H1 (cell line): ENCODE measurements at regions not wholly inside any gene's neighbourhood (a gene's known extent, or its start where the extent isn't known, plus 50 kb on each side); places are given as distances from the start of the nearest gene placed in this dataset.

ENCODE experiments used
- CTCF ChIA-PET: fragments of 300-600 bp; sonication (Branson Sonifier 250); formaldehyde crosslinking; loops from one replicate; lab custom pipeline; 2021; ENCODE audit not compliant: partially characterized antibody; lab: Charles Lee
- POLR2A ChIA-PET: fragments of 300-600 bp; sonication (Branson Sonifier 250); formaldehyde crosslinking; loops from one replicate; lab custom pipeline; 2021; ENCODE audit warnings: inconsistent platforms; ENCODE audit not compliant: partially characterized antibody; lab: Charles Lee
- DNase-seq, 2 experiments: peaks; one replicate each; pipeline versions ENCODE4 v3.0.0 to v3.0.0-alpha.2; 2010 to 2022; ENCODE audit warnings: low spot score in 2 of 2, low read depth in 1 of 2, mixed read lengths in 1 of 2
- FAIRE-seq: peaks from 2 replicates; lab custom pipeline; 2011; peaks lifted over from hg19 to GRCh38; lab: Jason Lieb, UNC
- H2AFZ ChIP-seq: 2 replicates; pipeline ENCODE4 v1.8.1; 2012; ENCODE audit warnings: low read length, inconsistent platforms
- H2AK5ac ChIP-seq: 2 replicates; pipeline ENCODE4 v1.6.1; 2013; ENCODE audit warnings: low read depth, low read length
- H2BK120ac ChIP-seq: replicated peaks from 2 replicates; pipeline ENCODE3; 2013; ENCODE audit warnings: low read depth, low read length, inconsistent platforms
- H2BK12ac ChIP-seq: 2 replicates; pipeline ENCODE4 v1.6.1; 2013; ENCODE audit warnings: low read depth, low read length
- H2BK15ac ChIP-seq: 2 replicates; pipeline ENCODE4 v1.6.1; 2013; ENCODE audit warnings: low read length
- H2BK20ac ChIP-seq: 2 replicates; pipeline ENCODE4 v1.6.1; 2013; ENCODE audit warnings: low read length
- H2BK5ac ChIP-seq: 2 replicates; pipeline ENCODE4 v1.6.1; 2013; ENCODE audit warnings: low read depth, low read length
- H3K14ac ChIP-seq: 2 replicates; pipeline ENCODE4 v1.6.1; 2013; ENCODE audit warnings: inconsistent platforms; ENCODE audit not compliant: insufficient read length
- H3K18ac ChIP-seq: 2 replicates; pipeline ENCODE4 v1.6.1; 2013; ENCODE audit warnings: low read length; ENCODE audit errors: extremely low read depth
- H3K23ac ChIP-seq: 2 replicates; pipeline ENCODE4 v1.6.1; 2013; ENCODE audit warnings: inconsistent platforms; ENCODE audit not compliant: insufficient read length
- H3K23me2 ChIP-seq: 2 replicates; pipeline ENCODE4 v1.6.1; 2013; ENCODE audit warnings: low read depth, low read length
- H3K27ac ChIP-seq: 2 replicates; pipeline ENCODE4 v1.6.1; 2011; ENCODE audit warnings: low read depth, low read length, inconsistent platforms
- H3K27me3 ChIP-seq, 4 experiments: replicated peaks in 1 of 4; 1 replicate in 1 of 4; 2 replicates in 3 of 4; pipeline versions ENCODE4 v1.6.1 to v1.8.1; 2011 to 2013; ENCODE audit warnings: low read length in 3 of 4, mild to moderate bottlenecking in 3 of 4, inconsistent platforms in 2 of 4, mixed read lengths in 2 of 4, moderate library complexity in 1 of 4; ENCODE audit not compliant: control insufficient read depth in 3 of 4, insufficient read depth in 3 of 4; ENCODE audit errors: extremely low read depth in 1 of 4
- H3K36me3 ChIP-seq, 4 experiments: 2 replicates each; pipeline versions ENCODE4 v1.6.1 to v1.8.1; 2011 to 2013; ENCODE audit warnings: mild to moderate bottlenecking in 4 of 4, low read length in 3 of 4, moderate library complexity in 2 of 4, control low read depth in 1 of 4, inconsistent platforms in 1 of 4; ENCODE audit not compliant: insufficient read depth in 4 of 4, control insufficient read depth in 2 of 4
- H3K4ac ChIP-seq: replicated peaks from 2 replicates; pipeline ENCODE3; 2013; ENCODE audit warnings: low read length, low read depth, mixed read lengths, inconsistent platforms; ENCODE audit not compliant: insufficient read length
- H3K4me1 ChIP-seq, 4 experiments: replicated peaks in 1 of 4; 1 replicate in 1 of 4; 2 replicates in 3 of 4; pipeline versions ENCODE4 v1.6.1 to v1.8.1; 2011 to 2013; ENCODE audit warnings: low read length in 3 of 4, inconsistent platforms in 2 of 4, mixed read lengths in 1 of 4; ENCODE audit not compliant: insufficient read depth in 4 of 4, control insufficient read depth in 3 of 4
- H3K4me2 ChIP-seq, 2 experiments: 2 replicates each; pipeline versions ENCODE4 v1.6.1 to v1.8.1; 2011 to 2013; ENCODE audit warnings: low read depth in 2 of 2, low read length in 2 of 2, control low read depth in 1 of 2, inconsistent platforms in 1 of 2, mild to moderate bottlenecking in 1 of 2; ENCODE audit not compliant: insufficient read depth in 1 of 2
- H3K4me3 ChIP-seq, 4 experiments: fragments of 200-600, 300-600 bp in 1 of 4; sonication (generic), shearing (Covaris generic), sonication (Bioruptor Twin) in 1 of 4; 2 replicates each; pipeline versions ENCODE4 v1.5.1 to v1.8.1; 2011 to 2016; ENCODE audit warnings: low read length in 4 of 4, low read depth in 3 of 4, control low read depth in 2 of 4, inconsistent platforms in 2 of 4, mild to moderate bottlenecking in 2 of 4, mixed read lengths in 1 of 4, moderate library complexity in 1 of 4; ENCODE audit not compliant: insufficient read depth in 2 of 4; ENCODE audit errors: extremely low read depth in 1 of 4
- H3K56ac ChIP-seq: replicated peaks from 2 replicates; pipeline ENCODE3; 2013; ENCODE audit warnings: low read depth, mild to moderate bottlenecking, mixed read lengths, low read length, inconsistent platforms; ENCODE audit not compliant: insufficient read length
- H3K79me1 ChIP-seq: 2 replicates; pipeline ENCODE4 v1.6.1; 2013; ENCODE audit warnings: low read depth, low read length, control low read depth
- H3K79me2 ChIP-seq, 2 experiments: 2 replicates each; pipeline versions ENCODE4 v1.6.1 to v1.8.1; 2012 to 2013; ENCODE audit warnings: low read length in 2 of 2, mild to moderate bottlenecking in 2 of 2, inconsistent platforms in 1 of 2; ENCODE audit not compliant: insufficient read depth in 2 of 2, control insufficient read depth in 1 of 2
- H3K9ac ChIP-seq, 4 experiments: replicated peaks in 1 of 4; 1 replicate in 1 of 4; 2 replicates in 3 of 4; pipeline versions ENCODE4 v1.6.1 to v1.8.1; 2011 to 2013; ENCODE audit warnings: low read depth in 3 of 4, low read length in 3 of 4, control low read depth in 2 of 4, mild to moderate bottlenecking in 2 of 4, moderate library complexity in 2 of 4, inconsistent platforms in 1 of 4; ENCODE audit errors: extremely low read depth in 1 of 4
- H3K9me3 ChIP-seq, 2 experiments: 2 replicates each; pipeline versions ENCODE4 v1.6.1 to v1.8.1; 2012 to 2013; ENCODE audit warnings: mild to moderate bottlenecking in 2 of 2, moderate library complexity in 2 of 2, control low read depth in 1 of 2, inconsistent platforms in 1 of 2, low read depth in 1 of 2, low read length in 1 of 2, mixed read lengths in 1 of 2; ENCODE audit not compliant: insufficient read depth in 2 of 2
- H4K20me1 ChIP-seq, 2 experiments: replicated peaks in 1 of 2; 2 replicates each; pipeline versions ENCODE3 to v1.8.1; 2011 to 2013; ENCODE audit warnings: inconsistent platforms in 2 of 2, low read length in 2 of 2, mild to moderate bottlenecking in 1 of 2; ENCODE audit not compliant: insufficient read depth in 2 of 2, control insufficient read depth in 1 of 2
- H4K5ac ChIP-seq: 2 replicates; pipeline ENCODE4 v1.6.1; 2013; ENCODE audit warnings: low read length, low read depth, mixed read lengths, inconsistent platforms; ENCODE audit not compliant: insufficient read length
- H4K8ac ChIP-seq: 2 replicates; pipeline ENCODE4 v1.8.0; 2013; ENCODE audit warnings: mild to moderate bottlenecking, moderate library complexity, low read length, inconsistent platforms; ENCODE audit not compliant: insufficient read depth; ENCODE audit errors: extremely low read depth
- H4K91ac ChIP-seq: replicated peaks from 2 replicates; pipeline ENCODE3; 2013; ENCODE audit warnings: low read length, mixed read lengths, inconsistent platforms; ENCODE audit not compliant: insufficient read length
- BCL11A ChIP-seq, 2 experiments: IDR thresholded peaks; one replicate each; pipeline ENCODE4 v1.6.1; 2011; ENCODE audit warnings: low read depth in 2 of 2, low read length in 2 of 2, mild to moderate bottlenecking in 2 of 2
- BRCA1 ChIP-seq: IDR thresholded peaks from 2 replicates; pipeline ENCODE4 v1.6.1; 2012; ENCODE audit warnings: low read depth, low read length, improper control_type of control experiment
- CBX5 ChIP-seq: fragments of 300-800, 300-1000 bp; sonication (generic); IDR thresholded peaks from 2 replicates; pipeline ENCODE4 v1.7.1; 2016; ENCODE audit warnings: antibody characterized with exemption, low read length, low read depth
- CBX8 ChIP-seq: fragments of 300-800, 300-1000 bp; sonication (generic); IDR thresholded peaks from 2 replicates; pipeline ENCODE4 v1.7.1; 2016; ENCODE audit warnings: low read depth, low read length, borderline replicate concordance
- CHD2 ChIP-seq: IDR thresholded peaks from 2 replicates; pipeline ENCODE4 v1.6.1; 2012; ENCODE audit warnings: low read length, improper control_type of control experiment
- CTBP2 ChIP-seq: IDR thresholded peaks from 2 replicates; pipeline ENCODE4 v1.7.0; 2011; ENCODE audit warnings: borderline replicate concordance, mild to moderate bottlenecking, moderate library complexity, mixed read lengths, low read length; ENCODE audit not compliant: insufficient read depth, insufficient read length
- EGR1 ChIP-seq: IDR thresholded peaks from 2 replicates; pipeline ENCODE4 v1.6.1; 2011; ENCODE audit warnings: low read depth, low read length, borderline replicate concordance
- KDM1A ChIP-seq: fragments of 200-600, 300-600 bp; sonication (generic); IDR thresholded peaks from 2 replicates; pipeline ENCODE4 v1.7.1; 2016; ENCODE audit warnings: mild to moderate bottlenecking, low read length, borderline replicate concordance
- PHF8 ChIP-seq: fragments of 200-600 bp; sonication (generic); conservative IDR thresholded peaks from 2 replicates; pipeline ENCODE4 v1.7.1; 2012; ENCODE audit warnings: low read depth, mild to moderate bottlenecking, inconsistent platforms, low read length, moderate library complexity
- POLR2AphosphoS5 ChIP-seq: IDR thresholded peaks from 2 replicates; pipeline ENCODE4 v1.6.1; 2011; ENCODE audit warnings: low read depth, low read length
- POU5F1 ChIP-seq: IDR thresholded peaks from 2 replicates; pipeline ENCODE4 v1.6.1; 2011; ENCODE audit warnings: low read depth, mild to moderate bottlenecking, low read length, moderate library complexity
- RXRA ChIP-seq: IDR thresholded peaks from 2 replicates; pipeline ENCODE4 v1.6.1; 2011; ENCODE audit warnings: low read depth, mild to moderate bottlenecking, low read length, moderate library complexity; ENCODE audit not compliant: insufficient read depth
- SIN3A ChIP-seq, 2 experiments: IDR thresholded peaks in 1 of 2; conservative IDR thresholded peaks in 1 of 2; 2 replicates each; pipeline ENCODE4 v1.6.1; 2011 to 2012; ENCODE audit warnings: low read length in 2 of 2, improper control_type of control experiment in 1 of 2, low read depth in 1 of 2, mild to moderate bottlenecking in 1 of 2
- SP1 ChIP-seq: IDR thresholded peaks from 2 replicates; pipeline ENCODE4 v1.6.1; 2011; ENCODE audit warnings: low read depth, low read length
- TAF1 ChIP-seq: IDR thresholded peaks from 2 replicates; pipeline ENCODE4 v1.6.1; 2011; ENCODE audit warnings: mild to moderate bottlenecking, low read depth, low read length
- TBP ChIP-seq: IDR thresholded peaks from 2 replicates; pipeline ENCODE4 v1.6.1; 2011; ENCODE audit warnings: low read depth, low read length, improper control_type of control experiment
- TEAD4 ChIP-seq: IDR thresholded peaks from 2 replicates; pipeline ENCODE4 v1.6.1; 2012; ENCODE audit warnings: low read depth, low read length, inconsistent platforms, mixed read lengths
- WGBS, 2 experiments: shearing (Covaris generic) in 1 of 2; methylation state at CpG; one replicate each; pipeline versions ENCODE4 v1.1.6 to v1.1.7; 2013 to 2015; ENCODE audit warnings: low lambda C conversion rate in 2 of 2, mixed read lengths in 2 of 2, inconsistent platforms in 1 of 2, low coverage in 1 of 2, missing lambda C conversion rate in 1 of 2; ENCODE audit not compliant: insufficient replicate concordance in 2 of 2, insufficient coverage in 1 of 2, insufficient read length in 1 of 2; ENCODE audit errors: extremely low coverage in 1 of 2, missing lambda C conversion rate in 1 of 2; 5-methylcytosine and 5-hydroxymethylcytosine counted together

DNA sequence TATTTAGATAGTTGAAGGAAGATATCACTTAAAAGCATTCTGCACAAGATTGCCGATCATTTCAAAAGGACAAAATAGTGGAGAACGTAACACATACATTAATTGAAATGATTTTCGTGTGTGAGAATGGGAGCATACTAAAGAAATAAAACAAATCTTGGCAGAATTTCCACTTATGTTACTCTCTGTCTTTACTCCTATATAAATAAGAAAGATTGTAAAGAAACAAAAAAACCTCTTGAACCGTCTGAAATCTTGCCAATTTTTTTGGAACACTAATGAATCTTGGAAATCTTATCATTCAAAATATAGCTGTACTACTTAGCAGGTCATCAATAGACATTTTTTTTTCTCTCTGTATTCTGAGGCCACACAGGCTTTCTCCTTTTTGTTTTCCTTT is 528.8 kb upstream of the NCAM2 start:
- no peak overlapping the region for H4K5ac ChIP-seq
- H3K36me3 ChIP-seq: no peaks in the 10 kb centered on the region
- H3K4me1 ChIP-seq: no peaks in the 10 kb centered on the region
- H3K56ac ChIP-seq: no peak overlapping the region
- no peak overlapping the region for H3K27ac ChIP-seq
- H3K9ac ChIP-seq: no peak overlapping the region
- H3K4ac ChIP-seq: no peak overlapping the region
- no peak overlapping the region for H2BK12ac ChIP-seq
- CTCF ChIA-PET: no interaction called here
- DNase-seq (no peak), FAIRE-seq (no peak)
- H2BK15ac ChIP-seq: no peak overlapping the region
- H3K23ac ChIP-seq: no peak overlapping the region
- H3K14ac ChIP-seq: no peak overlapping the region
- no peak overlapping the region for H3K4me2 ChIP-seq
- H4K20me1 ChIP-seq: no peaks in the 10 kb centered on the region
- POLR2A ChIA-PET: no interaction called here
- H3K23me2 ChIP-seq: no peaks in the 10 kb centered on the region
- H3K4me3 ChIP-seq: no peak overlapping the region
- H3K79me2 ChIP-seq: no peaks in the 10 kb centered on the region
- no peak overlapping the region for H4K8ac ChIP-seq
- no peak overlapping the region for H2AK5ac ChIP-seq
- no peaks in the 10 kb centered on the region for H3K27me3 ChIP-seq
- 91% methylated on average over 4 of the region's 4 CpGs; no CpG with 5 or more reads in 1 of the 2 experiments for WGBS, 2 experiments
- no peak overlapping the region for H2BK5ac ChIP-seq
- H2BK20ac ChIP-seq: no peak overlapping the region
- no peak overlapping the region for H3K18ac ChIP-seq
- no peak overlapping the region for H2BK120ac ChIP-seq
- no peaks in the 10 kb centered on the region for H3K9me3 ChIP-seq
- H2AFZ ChIP-seq: no peak overlapping the region
- H3K79me1 ChIP-seq: no peaks in the 10 kb centered on the region
- H4K91ac ChIP-seq: no peak overlapping the region
- TF ChIP-seq SIN3A (conservative IDR thresholded peaks at IDR 0.05 in 1 of 2, IDR thresholded peaks at IDR 0.05 in 1 of 2; ENCODE audit: low read depth in 1 of 2, low read length in 2 of 2) (no peak), CTBP2 (no peak), BRCA1 (no peak), CHD2 (no peak), KDM1A (no peak), TBP (no peak), SP1 (no peak), RXRA (no peak), TAF1 (no peak), POU5F1 (no peak), CBX8 (no peak), TEAD4 (no peak), PHF8 (no peak), POLR2AphosphoS5 (no peak), BCL11A (IDR thresholded peaks at IDR 0.05; ENCODE audit: low read depth in 2 of 2, low read length in 2 of 2) (no peak), CBX5 (no peak), EGR1 (no peak)
